Gastroesophageal sphincter (tissue), 3 donors: ENCODE measurements at regions not wholly inside any gene's neighbourhood (a gene's known extent, or its start where the extent isn't known, plus 50 kb on each side); places are given as distances from the start of the nearest gene placed in this dataset.

Experiments
- CTCF ChIP-seq, 4 experiments: fragments of 200-600 bp in 2 of 4; fragments of 450-650 bp in 2 of 4; sonication (generic) in 1 of 4; IDR thresholded peaks; one replicate each; pipeline ENCODE4 v1.5.1; 2017 to 2019; ENCODE audit warnings: antibody characterized with exemption in 4 of 4, mild to moderate bottlenecking in 2 of 4, moderate library complexity in 2 of 4
- POLR2A ChIP-seq, 2 donors: fragments of 450-650 bp; IDR thresholded peaks; one replicate each; pipeline ENCODE4 v1.6.1; 2017; ENCODE audit warnings: antibody characterized with exemption in 2 of 2, mild to moderate bottlenecking in 2 of 2, moderate library complexity in 1 of 2
- POLR2AphosphoS5 ChIP-seq: sonication (generic); formaldehyde crosslinking; IDR thresholded peaks from one replicate; pipeline ENCODE4 v1.6.1; 2017; ENCODE audit warnings: antibody characterized with exemption

GRCh38 chr12:116416166-116416565 is 138.7 kb upstream of the MED13L start:
- TF ChIP-seq CTCF (IDR thresholded peaks at IDR 0.05) = no peak
- no peak for TF ChIP-seq POLR2A (IDR thresholded peaks at IDR 0.05)
- TF ChIP-seq POLR2AphosphoS5 = no peak
